HG02610 (cell line): ENCODE measurements at regions not wholly inside any gene's neighbourhood (a gene's known extent, or its start where the extent isn't known, plus 50 kb on each side); places are given as distances from the start of the nearest gene placed in this dataset.
"Not testable (repeated sequence)": the region's sequence is repeated elsewhere in the genome, so short reads cannot be mapped to it uniquely, and the experiment has no call there.

Experiments used
- ATAC-seq: cut with Tn5 transposase; IDR thresholded peaks from one replicate; pipeline ENCODE4 v1.9.1; 2021; ENCODE audit warnings: mild to moderate bottlenecking, moderate library complexity; ENCODE audit not compliant: unreplicated experiment

DNA sequence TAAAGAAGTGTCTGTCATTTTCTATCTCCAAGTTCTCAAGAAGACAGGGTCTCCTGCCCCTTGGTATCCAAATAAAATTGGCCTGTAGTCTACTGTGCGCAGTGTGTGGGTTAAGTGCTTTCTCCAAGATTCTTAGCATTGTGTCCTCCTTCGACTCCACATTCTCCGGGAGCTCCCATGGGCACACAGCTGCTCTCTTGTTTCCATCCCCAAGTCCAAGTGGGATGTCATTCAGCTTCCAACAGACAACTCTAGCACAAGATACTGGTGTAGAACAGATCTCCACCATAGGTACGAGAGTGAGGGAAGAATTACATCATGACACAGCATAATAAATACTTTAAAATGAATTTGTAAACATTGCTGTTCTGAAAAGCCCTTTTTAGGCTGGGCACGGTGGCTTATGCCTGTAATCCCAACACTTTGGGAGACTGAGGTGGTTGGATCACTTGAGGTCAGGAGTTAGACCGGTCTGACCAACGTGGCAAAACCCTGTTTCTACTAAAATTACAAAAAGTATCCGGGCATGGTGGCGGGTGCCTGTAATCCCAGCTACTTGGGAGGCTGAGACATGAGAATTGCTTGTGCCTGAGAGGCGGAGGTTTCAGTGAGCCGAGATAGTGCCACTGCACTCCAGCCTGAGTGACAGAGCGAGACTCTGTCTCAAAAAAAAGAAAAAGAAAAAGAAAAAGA, 196.2 kb downstream of the C9orf152 start:
- no peak for ATAC-seq

DNA sequence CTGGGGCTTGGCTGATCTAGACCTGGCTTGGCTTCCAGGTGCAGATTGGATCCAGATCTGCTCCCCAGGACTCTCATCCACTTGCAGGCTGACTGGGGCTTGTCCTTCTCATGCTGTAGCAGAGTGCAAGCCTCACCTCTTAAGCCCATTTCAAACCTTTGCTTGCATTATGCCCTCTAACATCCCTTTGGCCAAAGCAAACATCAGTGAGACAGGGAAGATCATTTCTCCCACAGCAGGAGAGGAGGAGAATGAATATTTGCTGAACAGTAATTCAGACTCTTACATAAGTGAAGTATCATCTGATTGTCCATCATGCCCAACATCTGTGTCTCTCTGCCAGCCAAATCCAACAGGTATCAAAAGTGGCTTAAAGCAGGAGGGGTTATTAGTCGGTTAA, 194.9 kb downstream of the C9orf152 start:
- no peak for ATAC-seq

DNA sequence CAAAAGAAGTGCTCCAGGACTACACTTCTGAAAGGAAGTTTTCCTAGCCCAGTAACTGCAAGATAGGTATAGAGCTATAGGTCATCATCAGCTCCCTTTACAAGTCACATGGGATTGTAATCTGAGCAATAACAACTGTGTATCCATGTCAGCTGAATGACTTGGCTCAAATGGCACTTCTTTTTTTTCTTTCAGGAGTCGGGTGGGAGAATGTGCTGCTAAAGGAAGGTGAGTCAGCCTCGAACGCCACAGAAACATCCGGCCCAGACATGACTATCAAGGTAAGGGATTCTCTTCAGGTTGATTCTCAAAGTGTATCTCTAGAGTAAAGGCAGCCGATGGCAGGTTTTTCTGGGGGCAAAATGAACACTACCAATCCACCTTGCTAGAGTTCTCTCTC, 192.2 kb downstream of the C9orf152 start:
- ATAC-seq = no peak

DNA sequence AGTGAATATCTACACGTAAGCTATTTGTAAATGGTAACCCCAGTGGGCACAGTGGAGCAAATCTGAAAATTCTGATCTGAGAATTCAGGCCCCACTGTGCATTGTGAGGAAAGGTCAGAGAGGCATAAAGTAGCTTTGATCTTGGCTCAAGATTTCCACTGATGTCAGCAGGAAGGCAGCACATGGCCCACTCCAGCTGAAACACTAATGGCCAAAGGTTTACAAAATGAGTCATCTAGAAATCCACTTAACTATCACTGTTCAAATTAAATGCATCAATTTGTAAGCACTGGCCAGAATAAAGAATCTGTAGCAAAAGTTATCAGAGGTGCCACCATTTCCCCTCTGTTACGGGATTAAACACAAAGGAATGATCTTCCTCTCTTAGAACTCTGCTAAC, 191.6 kb downstream of the C9orf152 start:
- ATAC-seq = no peak

DNA sequence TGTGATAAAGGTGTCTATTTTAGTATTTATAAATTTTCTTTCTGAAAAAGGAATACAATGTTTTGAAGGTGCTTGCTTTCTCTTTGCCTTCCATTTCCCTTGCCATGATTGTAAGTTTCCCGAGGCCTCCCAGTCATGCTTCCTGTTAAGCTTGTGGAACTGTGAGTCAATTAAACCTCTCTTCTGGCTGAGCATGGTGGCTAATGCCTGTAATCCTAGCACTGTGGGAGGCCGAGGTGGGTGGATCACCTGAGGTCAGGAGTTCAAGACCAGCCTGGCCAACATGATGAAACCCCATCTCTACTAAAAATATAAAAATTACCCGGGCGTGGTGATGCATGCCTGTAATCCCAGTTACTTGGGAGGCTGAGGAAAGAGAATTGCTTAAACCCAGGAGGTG, 187.7 kb downstream of the C9orf152 start:
- not testable (repeated sequence) for ATAC-seq

DNA sequence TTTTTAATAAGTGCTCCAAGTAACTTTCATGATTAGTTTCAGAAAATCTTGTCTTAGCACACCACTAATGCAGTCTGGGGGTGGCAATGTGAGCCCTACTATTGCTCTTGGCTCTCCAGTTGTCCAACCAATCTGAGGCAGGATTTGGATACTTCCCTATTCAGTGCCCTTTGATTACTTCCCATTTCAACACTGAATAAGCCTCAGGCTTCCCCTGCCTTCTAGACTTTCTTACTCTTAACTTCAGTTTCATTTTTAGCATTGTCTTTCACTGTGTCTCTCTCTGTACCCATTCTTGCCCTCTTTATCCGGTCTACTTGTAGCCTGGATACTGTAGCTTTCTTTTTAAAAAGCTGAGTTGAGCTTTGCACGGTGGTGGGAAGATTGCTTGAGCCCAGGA, 186.1 kb downstream of the C9orf152 start:
- ATAC-seq = peak; percentile 100

DNA sequence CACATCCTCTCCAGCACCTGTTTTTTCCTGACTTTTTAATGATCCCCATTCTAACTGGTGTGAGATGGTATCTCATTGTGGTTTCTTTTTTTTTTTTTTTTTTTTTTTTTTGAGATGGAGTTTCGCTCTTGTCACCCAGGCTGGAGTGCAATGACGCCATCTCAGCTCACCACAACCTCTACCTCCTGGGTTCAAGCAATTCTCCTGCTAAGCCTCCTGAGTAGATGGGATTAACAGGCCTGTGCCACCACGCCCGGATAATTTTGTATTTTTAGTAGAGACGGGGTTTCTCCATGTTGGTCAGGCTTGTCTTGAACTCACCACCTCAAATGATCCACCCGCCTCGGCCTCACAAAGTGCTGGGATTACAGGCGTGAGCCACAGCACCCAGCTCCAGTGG, 184.7 kb downstream of the C9orf152 start:
- ATAC-seq = not testable (repeated sequence)

DNA sequence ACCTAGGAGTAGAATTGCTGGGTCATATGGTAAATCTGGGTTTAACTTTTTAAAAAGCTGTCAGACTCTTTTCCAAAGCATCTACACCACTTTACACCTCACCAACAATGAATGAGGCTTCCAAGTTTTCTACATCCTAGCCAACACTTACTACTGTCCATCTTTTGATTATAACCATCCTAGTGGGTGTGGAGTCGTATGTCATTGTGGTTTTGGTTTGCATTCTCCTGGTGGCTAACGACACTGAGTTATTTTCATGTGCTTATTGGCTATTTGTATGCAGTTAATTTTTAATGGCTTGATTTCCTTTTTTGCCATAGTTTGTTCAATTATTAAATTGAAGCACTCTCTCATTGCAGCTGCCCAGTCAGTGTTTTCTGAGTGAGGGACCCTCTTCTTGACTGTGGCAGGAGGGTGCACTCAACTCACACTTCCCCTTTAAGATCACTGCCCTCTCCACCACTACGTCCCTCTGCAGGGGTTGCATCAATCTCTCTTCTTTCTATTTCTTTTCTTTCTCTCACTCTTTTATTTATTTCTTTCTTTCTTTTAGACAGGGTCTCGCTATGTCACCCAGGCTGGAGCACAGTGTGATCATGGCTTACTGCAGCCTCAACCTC, 182.3 kb downstream of the C9orf152 start:
- ATAC-seq = no peak

DNA sequence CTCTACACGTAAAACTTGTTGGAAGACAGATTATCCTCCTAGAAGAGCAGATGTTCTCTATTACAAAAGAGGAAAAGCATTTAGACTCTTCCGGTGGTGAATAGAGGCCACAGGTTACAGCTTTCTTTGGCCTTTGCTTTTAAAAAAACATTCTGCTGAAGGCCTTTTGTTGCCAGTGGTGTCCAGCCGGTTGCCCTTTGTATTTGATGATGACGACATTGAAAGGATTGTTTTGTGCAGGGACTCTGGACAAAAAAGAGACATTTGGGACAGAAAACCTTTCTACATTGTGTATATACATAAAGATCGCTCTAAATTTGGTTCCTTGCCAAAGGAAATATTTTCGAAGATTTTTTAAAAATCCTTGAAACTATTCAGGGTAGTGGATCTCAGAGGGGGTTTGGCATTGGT, 180.3 kb downstream of the C9orf152 start:
- no peak for ATAC-seq

DNA sequence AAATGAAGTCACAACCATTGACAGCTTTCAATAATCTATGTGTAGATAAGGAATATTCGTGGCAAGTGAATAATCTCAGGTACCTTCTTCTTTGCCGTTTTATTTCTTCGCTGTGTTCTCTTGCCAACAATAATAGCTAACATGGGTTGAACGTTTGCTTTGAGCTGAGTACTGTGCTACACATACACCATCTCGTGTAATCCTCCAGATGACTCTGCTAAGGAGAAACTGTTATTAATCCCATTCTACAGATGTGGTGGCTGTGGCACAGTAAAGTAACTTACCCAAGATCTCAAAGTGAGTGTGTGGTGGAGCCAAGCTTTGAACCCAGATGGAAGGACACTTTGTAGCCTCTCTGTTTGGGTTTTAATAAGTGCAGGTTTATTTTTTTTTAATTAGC, 179.7 kb downstream of the C9orf152 start:
- no peak for ATAC-seq

DNA sequence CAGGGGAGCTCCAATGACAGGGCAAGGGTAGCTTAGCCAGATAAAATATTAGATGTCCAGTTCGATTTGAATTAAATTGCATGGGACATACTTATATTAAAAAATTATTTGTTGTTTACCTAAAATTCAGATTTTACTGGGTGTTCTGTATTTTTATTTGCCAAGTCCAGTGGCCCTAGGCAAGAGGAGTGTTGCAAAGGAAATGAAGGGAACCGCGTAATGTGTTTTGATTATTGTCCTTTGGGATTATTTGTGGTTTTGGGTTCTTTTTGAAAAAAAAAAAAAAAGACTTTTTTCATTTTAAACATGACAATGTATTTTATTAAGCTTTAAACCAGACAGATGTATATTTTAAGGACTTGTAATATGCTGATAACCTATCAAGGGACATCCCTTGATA, 179.3 kb downstream of the C9orf152 start:
- no peak for ATAC-seq

DNA sequence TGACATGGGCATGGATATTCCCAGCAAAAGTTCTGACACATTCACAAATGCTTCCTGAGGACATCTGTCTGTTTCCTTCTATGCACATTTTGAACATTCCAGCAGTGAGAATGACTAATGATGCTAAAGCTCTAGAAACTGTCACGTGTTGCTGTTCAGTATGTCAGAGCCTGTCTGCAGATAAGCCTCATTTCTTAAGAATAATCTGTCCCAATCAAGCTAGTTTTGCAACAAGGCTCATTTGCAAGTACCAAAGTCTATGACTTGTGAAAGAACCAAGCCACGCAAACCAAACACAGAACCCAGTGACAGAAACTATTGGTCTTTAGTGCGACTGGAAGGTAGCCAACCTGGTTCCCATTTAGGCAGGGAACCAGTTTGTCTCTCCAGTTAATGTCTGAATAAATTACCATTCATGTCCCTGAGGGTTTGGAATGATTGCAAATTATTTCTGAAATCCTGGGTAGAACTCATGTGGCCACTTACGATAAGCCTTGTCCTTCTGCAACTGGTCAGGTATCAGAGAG, 178.5 kb downstream of the C9orf152 start:
- no peak for ATAC-seq

DNA sequence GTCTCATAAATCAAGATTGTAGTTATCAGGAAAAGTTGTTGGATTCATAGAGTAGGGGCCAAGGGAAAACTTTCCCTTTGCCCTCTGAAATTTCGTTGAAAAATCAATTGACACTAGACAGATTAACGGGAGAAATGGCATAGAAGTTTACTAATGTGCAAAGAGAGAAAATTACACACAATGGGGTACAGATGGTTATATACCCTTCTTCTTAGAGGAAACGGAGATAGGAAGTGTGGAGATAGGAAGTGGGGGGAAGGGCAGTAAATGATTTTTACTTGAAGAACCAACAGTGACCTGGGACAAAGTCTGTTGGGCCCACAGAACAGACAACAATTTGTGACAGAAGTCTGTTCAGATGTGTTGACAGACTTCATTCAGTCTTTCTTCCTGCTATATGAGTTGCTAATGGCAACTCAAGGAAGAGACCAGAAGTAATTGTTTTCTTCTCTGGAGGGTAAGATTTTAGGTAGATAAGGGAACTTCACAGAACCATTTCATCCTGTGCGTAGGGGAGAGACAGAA, 177.9 kb downstream of the C9orf152 start:
- ATAC-seq = no peak

DNA sequence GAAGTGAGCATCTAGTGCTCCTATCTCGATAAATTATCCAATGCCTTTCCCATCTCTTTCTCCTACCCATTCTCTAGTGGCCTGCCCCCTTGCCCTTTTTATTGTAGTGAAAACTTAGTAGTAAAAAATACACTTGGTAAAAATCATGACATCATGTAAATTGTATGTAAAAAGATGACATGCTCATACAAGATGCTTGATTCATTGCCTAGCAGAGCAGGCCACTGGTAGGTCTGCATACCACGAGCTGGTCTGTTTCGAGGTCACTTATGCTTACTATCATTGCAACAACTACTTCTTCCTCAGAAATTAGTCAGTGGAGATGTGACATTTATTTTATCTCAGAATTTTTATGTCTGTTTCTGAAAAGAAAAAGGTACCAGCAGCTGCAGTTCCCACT, 177.3 kb downstream of the C9orf152 start:
- no peak for ATAC-seq

DNA sequence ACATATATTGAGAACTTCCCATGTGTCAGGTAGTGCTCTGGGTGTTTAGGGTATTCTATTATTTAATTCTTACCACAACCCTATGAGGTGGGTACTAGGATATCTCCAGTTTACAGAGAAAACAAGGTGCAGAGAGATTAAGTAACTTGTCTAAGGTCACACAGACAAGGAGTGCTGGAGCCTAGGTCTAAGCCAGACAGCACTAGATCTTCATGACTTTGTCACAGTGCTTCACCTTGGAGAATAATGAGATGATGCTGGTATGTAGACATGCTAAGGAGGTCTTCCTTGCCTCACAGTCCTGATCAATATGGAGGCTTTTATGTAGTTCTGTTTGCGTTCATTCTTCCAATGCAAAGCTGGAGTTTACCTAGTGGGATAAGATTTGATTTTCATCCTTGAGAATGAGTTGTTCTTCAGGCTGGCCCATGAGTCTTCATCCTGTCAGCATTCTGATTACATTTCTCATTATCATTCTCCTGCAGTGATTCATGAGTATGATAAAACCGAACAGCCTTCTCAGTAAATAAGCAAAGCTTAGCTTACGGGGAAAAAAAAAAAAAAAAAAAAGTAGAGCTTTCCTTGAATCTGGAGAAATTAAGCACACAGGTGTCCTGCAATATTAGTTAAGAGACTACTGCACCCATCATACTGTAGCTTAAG, 176.3 kb downstream of the C9orf152 start:
- ATAC-seq = no peak

DNA sequence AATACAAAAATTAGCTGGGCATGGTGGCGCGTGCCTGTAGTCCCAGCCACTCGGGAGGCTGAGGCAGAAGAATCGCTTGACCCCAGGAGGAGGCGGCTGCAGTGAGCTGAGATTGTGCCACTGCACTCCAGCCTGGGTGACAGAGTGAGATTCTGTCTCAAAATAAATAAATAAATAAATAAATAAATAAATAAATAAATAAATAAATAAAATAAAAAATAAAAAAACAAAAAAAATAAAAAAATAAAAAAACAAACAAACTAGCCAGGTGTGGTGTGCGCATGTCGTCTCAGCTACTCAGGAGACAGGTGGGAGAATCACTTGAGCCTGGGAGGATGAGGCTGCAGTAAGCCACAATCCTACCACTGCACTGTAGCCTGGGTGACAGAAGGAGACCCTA, 175.4 kb downstream of the C9orf152 start:
- ATAC-seq = not testable (repeated sequence)

DNA sequence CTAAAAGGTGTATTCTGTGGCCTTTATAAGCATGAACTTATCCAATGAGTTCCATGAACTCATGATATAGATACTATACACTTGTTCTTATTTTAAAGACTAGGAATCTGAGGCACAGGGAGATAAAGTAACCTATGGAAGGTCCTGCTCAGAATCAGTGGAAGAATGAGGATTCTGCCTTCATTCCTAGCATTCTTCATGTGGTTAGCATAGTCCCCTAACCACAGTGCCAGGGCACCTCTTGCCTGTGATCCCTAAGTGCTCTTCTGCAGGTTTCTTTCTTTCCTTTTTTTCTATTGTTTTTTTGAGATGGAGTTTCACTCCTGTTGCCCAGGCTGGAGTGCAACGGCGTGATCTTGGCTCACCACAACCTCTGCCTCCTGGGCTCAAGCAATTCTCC, 174.1 kb downstream of the C9orf152 start:
- ATAC-seq = no peak

DNA sequence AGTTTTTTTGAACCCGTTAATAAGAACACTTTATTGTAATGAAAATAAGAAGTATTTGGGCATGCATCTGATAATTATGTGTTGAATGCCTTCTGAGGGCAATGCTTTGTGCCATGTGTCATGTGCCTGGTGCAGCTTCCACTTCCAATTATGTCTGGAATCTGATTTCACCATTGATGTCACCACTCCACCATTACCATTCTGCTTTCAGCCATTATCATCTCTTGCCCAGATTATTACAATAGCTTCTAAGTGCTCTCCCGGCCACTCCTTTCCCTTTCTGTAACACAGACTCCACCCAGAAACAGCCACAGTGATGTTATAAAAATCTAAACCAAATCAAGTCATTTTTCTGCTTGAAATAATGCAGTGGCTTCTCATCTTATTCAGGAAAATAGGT, 171.7 kb downstream of the C9orf152 start:
- no peak for ATAC-seq

DNA sequence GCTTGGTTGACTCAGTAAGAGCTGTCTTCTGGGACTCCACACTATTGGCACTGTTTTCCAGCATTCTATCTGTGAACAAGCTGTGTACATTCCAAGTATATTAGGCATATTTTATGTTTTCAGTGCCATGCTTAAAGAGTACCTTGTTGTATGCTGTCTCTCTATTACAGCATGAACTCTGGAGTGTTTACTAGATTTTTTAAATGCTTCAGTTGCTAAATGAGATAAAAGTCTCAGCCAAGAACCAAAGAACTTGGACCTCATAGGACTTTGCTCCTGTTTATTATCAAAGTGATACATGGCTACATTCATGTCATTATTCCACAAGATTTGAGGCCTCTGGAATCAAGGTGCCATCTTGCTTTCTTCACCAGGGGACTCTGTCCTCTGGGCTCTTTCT, 167.2 kb downstream of the C9orf152 start:
- ATAC-seq = no peak

DNA sequence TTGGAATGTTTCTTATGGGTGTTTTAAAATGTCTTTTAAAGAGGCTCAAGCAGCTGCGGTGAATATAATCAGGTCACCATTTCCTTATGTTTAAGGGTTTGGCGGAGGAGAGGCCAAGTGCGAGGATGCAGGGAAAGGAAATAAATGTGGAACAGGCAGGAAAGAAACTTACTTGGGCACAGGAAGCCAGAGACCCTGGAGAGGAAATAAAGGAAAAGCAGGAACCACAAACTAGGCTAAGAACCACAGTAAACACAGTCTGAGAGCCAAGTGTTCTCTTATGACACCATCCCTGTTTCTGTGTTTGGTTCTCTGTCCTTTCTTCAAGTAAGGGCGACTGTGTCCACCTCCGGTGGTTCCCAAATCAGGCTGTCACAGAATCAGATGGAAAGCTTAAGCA, 166.5 kb downstream of the C9orf152 start:
- no peak for ATAC-seq

DNA sequence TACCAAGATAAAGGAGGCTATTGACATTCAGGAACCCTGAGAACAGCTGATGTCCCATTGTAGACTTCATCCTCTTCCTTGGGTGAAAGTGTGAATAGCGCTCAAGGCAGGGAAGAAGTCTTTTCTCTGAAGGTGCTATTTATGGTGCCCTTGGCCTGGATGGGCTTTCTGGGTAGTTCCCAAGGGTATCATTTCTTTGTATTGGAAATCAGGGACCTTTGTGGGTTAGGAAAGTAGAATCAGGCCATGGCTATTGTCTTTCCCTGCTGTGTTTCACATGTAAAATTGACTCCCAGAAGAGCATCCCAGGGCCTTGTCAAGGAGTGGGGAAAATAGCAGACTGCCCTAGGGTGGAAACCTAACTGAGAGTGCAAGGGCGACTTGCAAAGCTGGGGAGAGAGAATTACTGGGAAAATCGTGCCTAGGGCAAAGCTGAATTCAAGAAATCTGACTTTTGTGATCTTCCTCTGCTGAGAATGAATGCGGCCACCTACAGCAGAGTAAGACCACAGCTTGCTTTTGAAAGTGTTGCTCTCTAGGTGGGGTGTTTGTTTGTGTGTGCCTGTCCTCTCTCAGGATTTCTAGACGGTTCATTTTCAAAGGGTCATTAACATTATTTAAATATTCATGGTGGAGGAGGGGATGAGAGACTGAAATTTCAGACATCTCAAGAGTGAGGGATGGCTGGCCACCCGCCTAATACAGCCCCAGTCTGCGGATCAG, 160.6 kb downstream of the C9orf152 start:
- no peak for ATAC-seq
